ENCODE measurements at regions not wholly inside any gene's neighbourhood (a gene's known extent, or its start where the extent isn't known, plus 50 kb on each side); places are given as distances from the start of the nearest gene placed in this dataset.

- no peak for DNase-seq (ENCODE audit: low read depth, low spot score)
- POLR2A ChIA-PET = no interaction called here
- Histone ChIP-seq H3K27ac (ENCODE audit: low read depth, low read length) (no peak overlapping the region), H3K27me3 (ENCODE audit: control insufficient read depth, insufficient read depth, low read length) (no peaks in the 10 kb centered on the region), H3K4me3 (ENCODE audit: low read depth, low read length) (no peak overlapping the region), H3K9me3 (ENCODE audit: control insufficient read depth, insufficient read depth, low read length) (peaks cover 3% of the 10 kb centered on the region)
- TF ChIP-seq CTCF (IDR thresholded peaks at IDR 0.05; ENCODE audit: low read depth, low read length) = no peak
- CTCF ChIA-PET = no interaction called here
These were observed 2374.2 kb upstream of the RAG2 start for GRCh38 chr11:38972220-38972619.

DNA sequence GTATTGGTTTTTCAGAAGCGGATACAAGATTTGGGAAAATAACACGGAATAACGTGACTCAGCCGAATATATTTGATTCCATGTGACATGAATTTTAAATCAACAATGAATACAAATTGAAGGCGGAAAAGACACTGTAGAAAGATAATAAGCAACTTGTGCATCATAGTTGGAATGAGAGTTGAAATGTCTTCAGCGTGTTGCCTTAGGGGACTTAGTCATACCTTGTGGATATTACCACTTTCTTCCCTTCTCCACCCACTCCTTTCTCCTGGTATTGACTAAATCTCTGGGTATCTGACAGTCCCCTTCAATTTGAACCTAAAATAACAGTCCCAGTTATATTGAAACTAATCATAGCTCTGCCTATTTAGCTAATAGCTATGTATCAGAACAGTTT is 2373.1 kb upstream of the RAG2 start:
- no peak overlapping the region for H3K4me3 ChIP-seq (ENCODE audit: low read depth, low read length)
- H3K27ac ChIP-seq (ENCODE audit: low read depth, low read length) = no peak overlapping the region
- ChIA-PET POLR2A (no interaction called here), CTCF (no interaction called here)
- H3K9me3 ChIP-seq (ENCODE audit: control insufficient read depth, insufficient read depth, low read length) = peaks cover 4% of the 10 kb centered on the region
- TF ChIP-seq CTCF (IDR thresholded peaks at IDR 0.05; ENCODE audit: low read depth, low read length) = no peak
- no peaks in the 10 kb centered on the region for H3K27me3 ChIP-seq (ENCODE audit: control insufficient read depth, insufficient read depth, low read length)
- no peak for DNase-seq (ENCODE audit: low read depth, low spot score)

DNA sequence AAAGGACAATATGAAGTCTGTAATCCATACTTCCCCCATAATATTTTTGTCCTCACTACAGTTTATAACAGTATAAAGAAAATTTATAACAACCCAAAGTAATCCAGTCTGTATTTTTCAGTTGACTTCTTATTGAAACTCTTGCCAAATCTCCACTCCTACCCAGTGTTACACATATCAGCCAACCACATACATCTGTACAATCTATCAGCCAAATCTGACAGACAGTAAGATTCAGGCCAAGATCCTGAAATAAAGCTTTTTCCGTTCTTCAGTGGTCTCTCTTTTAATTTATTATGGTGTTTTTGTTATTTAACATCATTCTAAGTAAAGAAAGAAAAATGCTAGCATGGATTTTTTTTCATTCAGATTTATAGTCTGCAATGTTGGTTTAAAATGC is 2370.9 kb upstream of the RAG2 start:
- H3K9me3 ChIP-seq (ENCODE audit: control insufficient read depth, insufficient read depth, low read length) = peaks cover 4% of the 10 kb centered on the region
- H3K27ac ChIP-seq (ENCODE audit: low read depth, low read length) = no peak overlapping the region
- ChIA-PET CTCF (no interaction called here), POLR2A (no interaction called here)
- H3K27me3 ChIP-seq (ENCODE audit: control insufficient read depth, insufficient read depth, low read length) = no peaks in the 10 kb centered on the region
- H3K4me3 ChIP-seq (ENCODE audit: low read depth, low read length) = no peak overlapping the region
- no peak for DNase-seq (ENCODE audit: low read depth, low spot score)
- no peak for TF ChIP-seq CTCF (IDR thresholded peaks at IDR 0.05; ENCODE audit: low read depth, low read length)

- TF ChIP-seq CTCF (IDR thresholded peaks at IDR 0.05; ENCODE audit: low read depth, low read length) = no peak
- H3K27ac ChIP-seq (ENCODE audit: low read depth, low read length) = no peak overlapping the region
- POLR2A ChIA-PET = no interaction called here
- H3K4me3 ChIP-seq (ENCODE audit: low read depth, low read length) = no peak overlapping the region
- CTCF ChIA-PET = no interaction called here
- no peaks in the 10 kb centered on the region for H3K27me3 ChIP-seq (ENCODE audit: control insufficient read depth, insufficient read depth, low read length)
- H3K9me3 ChIP-seq (ENCODE audit: control insufficient read depth, insufficient read depth, low read length) = no peaks in the 10 kb centered on the region
- no peak for DNase-seq (ENCODE audit: low read depth, low spot score)
These were observed 2354.7 kb upstream of the RAG2 start for GRCh38 chr11:38952698-38953097.

- Histone ChIP-seq H3K4me3 (ENCODE audit: low read depth, low read length) (no peak overlapping the region), H3K27me3 (ENCODE audit: control insufficient read depth, insufficient read depth, low read length) (no peaks in the 10 kb centered on the region), H3K9me3 (ENCODE audit: control insufficient read depth, insufficient read depth, low read length) (no peaks in the 10 kb centered on the region), H3K27ac (ENCODE audit: low read depth, low read length) (no peak overlapping the region)
- POLR2A ChIA-PET = no interaction called here
- CTCF ChIA-PET = no interaction called here
- TF ChIP-seq CTCF (IDR thresholded peaks at IDR 0.05; ENCODE audit: low read depth, low read length) = no peak
- no peak for DNase-seq (ENCODE audit: low read depth, low spot score)
These were observed 2352.8 kb upstream of the RAG2 start for GRCh38 chr11:38950867-38951266.
